ENCODE measurements at regions not wholly inside any gene's neighbourhood (a gene's known extent, or its start where the extent isn't known, plus 50 kb on each side); places are given as distances from the start of the nearest gene placed in this dataset.

DNA sequence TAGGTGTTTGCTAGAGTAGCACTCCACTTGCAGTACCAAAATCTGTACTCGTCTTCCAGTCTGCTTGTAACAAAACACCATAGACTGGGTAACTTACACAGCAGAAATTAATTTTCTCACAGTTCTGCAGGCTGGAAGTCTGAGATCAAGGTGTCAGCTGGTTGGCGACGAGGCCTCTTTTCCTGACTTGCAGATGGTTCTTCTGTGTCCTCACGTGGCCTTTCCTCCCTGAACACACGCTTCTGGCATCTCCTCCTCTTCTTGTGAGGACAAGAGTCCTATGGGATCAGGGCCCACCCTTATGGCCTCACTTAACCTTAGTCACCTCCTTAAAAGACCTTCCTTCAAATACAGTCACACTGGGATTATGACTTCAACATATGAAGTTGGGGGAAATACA is 493.5 kb upstream of the MYT1L start:
- no peak for DNase-seq

DNA sequence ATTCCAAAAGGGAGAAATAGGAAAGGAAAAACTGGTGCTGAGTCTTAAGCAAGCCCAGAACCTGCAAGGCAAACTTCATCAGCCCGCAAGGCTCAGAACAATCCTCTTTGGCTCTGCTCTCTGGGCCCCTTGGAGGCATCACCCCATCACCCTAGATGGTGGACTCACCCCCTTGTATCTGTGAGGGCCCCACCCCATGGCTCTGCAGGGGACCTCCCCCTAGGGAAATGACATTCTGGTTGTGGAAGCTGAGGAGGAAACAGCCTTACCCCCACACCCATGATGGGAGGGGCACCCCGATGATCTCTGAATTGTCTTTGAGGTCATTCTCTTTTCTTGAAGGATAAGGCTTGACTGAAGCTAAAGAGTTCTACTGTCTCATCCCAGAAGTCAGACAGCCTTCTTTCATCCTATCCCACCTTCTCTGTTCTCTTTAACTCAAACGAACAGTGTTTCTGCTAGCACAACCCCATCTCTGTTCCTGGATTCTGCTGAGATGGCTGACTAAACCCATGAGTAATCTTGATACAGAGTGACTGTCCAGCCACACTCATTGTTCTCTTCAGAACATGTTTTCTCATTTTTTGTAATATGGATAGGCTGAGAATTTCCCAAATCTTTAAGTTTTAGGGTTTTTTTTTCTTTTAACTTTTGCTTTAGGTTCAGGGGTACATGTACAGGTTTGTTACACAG is 492.1 kb upstream of the MYT1L start:
- DNase-seq: no peak

DNA sequence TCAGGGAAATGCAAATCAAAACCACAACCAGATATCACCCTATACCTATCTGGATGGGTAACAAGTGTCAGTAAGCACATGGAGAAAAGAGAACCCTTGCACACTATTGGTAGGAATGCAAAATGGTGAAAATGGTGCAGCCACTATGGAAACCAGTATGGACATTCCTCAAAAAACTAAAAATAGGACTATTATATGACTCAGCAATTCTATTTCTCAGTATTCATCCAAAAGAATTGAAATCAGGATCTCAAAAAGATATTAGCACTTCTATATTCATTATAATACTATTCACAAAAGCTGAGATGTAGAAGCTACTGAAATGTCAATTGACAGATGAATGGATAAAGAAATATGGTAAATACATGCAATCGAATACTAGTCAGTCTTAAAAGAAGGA is 491.1 kb upstream of the MYT1L start:
- no peak for DNase-seq

DNA sequence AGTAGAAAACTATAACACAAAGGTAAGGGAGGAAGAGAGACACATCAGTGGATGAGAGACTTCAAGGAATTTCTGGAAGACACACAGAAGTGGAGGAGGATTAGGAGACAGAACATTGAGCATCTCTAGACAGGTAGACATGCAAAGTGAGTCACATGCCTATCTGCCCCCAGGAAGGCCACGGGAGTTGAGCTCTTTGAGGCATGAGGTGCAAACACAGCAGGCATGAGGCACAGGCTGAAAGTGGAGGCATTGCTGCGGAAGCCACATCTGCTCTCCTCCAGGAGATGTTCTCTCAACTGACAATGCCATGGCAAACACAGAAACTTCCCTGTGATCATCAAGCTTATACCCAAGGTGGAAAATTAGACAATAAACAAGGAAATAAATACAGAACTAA is 481.6 kb upstream of the MYT1L start:
- no peak for DNase-seq

DNA sequence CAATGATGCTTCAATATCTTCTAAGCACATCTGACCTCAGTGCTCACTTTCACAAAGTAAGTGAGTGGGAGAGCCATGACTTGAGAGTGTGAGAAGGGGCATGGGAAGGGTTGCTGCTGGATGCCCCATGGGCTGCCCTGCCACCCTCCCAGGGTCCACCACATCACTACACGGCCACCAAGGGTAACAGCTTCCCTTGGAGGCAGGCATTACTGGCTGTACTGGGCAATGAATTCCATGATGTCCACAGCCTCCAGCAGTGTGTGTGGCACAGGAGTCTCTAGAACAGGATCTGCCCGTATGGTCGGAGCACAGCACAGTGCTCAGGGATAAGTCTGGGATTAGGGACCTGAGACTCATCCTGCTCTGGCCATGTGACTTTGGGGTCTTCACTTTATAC is 481.0 kb upstream of the MYT1L start:
- no peak for DNase-seq

DNA sequence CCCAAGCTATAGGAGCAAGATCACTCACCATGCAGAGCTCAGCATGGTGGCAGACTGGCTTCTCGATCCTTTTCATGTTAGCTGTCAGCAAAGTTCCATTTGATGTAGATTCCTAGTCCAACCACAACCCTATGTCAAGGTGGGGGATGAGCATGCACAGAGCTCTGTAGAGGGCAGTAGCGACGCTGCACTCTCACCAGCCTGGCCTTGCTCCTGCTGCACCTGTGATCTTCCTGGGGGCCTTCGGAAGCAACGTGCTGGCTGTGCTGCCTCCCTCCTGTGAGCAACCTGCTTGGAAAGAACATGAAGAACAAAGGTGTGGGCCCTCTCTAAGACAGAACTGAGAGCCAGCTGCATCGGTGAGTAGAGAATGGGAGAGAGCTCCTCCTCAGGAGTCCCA is 479.4 kb upstream of the MYT1L start:
- DNase-seq: no peak

DNA sequence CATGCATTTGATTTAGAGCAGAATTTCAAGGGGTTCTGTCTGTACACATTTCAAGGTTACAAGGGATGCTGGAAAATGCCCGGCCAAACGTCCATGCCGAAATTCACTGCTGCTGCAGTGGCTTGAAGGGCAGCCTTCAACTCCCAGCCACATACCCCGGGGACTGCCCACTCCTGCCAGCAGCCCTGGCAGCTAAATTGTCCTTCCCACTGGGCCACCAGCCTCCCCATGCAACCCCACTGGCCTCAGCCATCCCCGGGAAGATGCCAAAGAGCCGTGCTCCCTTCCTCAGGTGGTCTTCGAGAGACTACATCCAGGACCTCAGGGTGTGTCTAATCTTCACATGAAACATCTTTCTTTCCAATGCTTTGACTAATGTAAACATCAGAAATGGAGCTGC is 478.7 kb upstream of the MYT1L start:
- no peak for DNase-seq

DNA sequence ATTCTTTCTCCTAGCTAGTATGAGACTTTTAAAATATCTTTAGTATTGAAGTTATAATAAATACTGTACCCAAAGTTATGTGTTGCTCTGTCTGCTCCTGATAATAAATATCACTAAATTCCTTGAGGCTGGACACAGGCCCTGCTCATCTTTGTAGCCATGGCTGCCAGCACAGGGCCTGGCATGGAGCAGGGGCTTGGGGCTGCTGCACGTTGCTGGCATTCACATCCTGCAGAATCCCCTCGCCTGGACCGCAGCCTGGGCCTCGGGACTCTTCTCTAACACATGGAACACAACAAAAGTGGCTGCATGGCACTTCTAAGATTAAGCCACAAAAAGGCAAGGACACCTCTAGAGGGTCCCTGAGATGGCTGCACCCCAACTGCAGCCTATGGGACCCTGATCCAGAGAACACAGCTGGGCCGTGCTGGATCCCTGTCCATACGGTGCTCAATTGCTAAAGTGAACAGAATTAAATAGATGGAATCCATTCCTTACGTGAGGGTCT is 477.5 kb upstream of the MYT1L start:
- DNase-seq: no peak

DNA sequence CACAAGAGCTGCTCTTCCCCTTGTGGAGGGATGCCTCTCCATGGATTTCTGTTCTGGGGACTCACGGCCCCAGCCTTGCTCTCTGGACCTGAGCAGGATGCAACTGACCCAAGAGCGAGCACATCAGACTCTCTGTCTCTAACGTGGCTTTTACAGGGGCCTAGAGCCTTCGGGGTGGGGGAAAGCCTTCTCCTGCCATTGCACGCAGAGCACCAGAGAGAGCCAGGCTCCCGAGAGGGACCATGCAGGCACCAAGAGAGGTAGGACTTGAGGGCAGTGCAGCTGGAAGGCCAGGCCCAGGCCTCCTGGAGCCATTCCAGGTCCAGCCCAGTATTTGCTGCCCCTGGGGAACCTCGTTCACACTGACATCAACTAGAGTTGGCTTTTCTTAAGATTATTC is 475.6 kb upstream of the MYT1L start:
- DNase-seq: no peak

DNA sequence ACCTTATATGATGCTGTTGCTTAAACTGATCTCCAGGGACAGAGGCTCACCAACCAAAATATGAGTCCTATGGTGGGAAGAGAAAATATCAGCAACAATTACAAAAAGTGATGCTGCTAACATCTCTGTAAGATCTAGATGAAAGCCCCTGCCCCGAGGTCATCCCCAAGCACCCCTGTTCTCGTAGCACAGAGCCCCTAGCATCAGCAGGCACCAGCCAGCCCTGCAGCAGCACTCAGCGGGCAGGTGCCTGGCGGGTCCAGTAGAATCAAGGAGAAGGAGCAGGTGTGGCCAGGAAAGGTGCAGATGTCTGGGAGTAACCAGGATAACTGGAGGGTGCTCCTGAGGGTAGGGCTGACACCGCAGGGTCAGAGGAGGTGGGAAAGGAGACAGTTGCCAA is 474.2 kb upstream of the MYT1L start:
- no peak for DNase-seq

DNA sequence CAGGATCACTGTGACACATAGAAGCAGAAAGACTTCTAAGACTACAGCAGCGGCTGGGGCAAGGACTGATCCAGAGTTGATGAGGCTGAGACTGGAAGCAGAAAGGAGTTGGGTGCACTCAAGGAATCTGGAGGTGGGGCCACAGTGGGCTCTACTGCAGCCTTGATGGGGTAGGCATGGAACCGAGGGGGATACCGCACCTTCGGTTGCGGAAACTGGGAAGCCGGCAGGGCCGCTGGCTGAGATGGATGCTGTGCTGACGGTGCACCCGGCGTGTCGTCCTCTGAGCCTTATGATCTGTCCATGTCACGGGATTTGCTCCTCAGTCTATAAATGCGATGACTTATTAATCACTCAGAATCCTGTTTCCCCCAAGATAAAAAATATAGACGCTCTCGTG is 473.5 kb upstream of the MYT1L start:
- DNase-seq: no peak

DNA sequence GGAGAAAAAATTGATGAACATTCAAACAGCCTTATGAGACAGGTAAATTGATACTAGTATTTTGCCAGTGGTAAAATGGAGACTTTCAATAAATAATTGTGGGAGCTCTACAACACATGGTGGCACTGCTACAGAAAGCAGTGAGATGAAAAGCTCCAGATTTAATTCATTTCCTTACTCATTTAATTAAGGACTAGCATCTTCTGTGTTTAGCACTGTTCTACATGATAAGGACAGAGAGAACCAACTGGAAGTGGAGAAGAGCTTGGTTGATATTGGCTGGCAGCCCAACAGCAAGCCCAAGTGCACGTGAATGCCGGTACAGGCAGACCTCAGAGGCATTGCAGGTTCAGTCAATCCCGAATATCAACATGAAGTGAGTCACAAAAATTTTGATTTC is 470.4 kb upstream of the MYT1L start:
- DNase-seq: no peak

DNA sequence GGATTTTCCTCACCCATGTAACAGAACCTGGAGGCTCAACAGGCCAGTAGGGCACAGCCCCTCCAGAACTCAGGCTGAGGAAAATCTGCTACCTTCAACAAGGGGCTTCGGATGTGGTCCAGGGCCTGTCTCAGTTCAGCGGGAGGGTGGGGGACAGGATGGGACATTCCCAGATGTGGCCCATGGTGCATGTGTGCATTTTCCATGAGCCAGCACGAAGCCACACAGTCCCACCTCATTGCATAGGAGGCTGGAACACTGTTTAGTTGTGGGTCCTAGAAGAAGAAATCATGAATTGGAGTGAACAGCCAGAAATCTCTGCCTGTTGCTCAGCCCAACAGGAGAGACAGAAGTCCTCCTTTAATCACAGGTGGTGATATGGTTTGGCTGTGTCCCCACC is 469.6 kb upstream of the MYT1L start:
- DNase-seq: no peak

DNA sequence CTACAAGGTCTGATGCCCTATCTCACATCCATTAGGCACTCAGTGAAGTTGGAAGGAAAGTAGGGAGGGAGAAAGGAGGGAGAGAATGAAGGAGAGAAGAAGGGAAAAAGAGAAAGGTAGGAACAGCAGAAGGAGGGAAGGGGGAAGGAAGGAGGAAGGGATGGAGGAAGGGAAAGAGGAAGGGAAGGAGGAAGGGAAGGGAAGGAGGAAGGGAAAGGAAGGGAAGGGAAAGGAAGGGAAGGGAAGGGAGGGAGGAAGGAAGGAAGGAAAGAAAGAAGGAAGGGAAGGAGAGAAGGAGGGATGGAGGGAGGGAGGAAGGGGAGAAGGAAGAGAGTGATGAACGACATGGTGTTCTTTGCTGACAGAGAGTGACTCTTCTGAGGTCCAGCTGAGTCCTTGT is 468.9 kb upstream of the MYT1L start:
- DNase-seq: no peak

DNA sequence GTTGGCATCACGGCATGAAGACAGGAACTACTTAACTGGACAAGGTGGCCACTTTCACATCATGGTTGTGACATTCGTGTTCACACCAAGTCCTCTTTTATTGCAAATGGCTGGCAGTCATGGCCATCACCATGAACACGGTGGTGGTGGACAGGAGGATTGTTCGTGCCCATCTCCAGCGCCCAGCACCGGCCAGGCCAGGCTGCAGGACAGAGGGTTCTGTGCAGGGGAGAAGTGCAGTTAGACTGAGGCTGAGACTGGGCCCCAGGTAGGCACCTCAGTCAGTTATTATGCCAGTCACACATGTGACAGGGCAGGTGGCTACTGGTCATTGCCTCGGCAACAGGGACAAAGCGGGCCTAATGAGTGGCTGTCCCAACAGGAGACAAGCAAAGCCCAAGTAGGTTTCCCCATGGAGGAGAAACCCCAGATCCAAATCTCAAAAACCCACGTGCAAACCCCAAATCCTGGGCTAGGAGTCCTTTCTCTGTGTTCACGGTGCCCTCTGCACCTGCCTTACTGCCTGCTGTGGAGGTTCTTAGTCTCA is 468.1 kb upstream of the MYT1L start:
- no peak for DNase-seq

DNA sequence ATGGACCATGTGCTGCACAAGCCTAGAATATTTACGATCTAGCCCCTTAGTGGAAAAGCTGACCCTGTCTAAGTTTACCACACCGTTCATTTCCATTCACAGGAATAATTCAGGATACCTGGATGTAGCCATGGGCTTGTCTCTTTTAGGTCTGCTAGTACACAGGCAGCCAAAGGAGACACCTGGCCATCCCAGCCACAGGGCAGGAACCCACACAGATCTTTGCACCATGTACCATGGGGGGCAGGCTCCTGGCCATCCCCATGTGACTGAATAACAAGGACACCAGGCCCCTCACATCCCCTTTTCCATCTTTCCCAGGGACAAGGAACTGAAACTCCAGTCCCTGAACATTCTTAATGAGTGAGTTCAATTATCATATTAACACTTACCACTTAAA is 467.3 kb upstream of the MYT1L start:
- no peak for DNase-seq

DNA sequence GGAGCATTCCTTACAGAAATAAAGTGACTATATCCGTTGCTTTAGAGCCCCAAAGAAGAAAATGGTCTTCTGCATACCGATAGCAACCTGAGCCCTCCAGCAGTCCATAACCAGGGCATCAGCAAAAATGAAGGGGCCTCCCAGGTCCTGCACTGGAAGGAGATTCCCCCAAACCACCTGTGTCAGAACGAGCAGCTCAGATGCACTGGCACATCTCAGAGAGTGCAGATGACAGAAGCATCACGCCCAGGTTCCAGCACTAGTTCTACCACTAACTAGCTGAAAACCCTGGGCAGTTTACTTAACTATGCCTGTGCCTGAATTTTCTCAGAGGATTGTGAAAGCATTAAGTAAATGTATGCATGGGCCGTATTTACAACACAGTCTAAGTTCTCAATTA is 466.7 kb upstream of the MYT1L start:
- no peak for DNase-seq

DNA sequence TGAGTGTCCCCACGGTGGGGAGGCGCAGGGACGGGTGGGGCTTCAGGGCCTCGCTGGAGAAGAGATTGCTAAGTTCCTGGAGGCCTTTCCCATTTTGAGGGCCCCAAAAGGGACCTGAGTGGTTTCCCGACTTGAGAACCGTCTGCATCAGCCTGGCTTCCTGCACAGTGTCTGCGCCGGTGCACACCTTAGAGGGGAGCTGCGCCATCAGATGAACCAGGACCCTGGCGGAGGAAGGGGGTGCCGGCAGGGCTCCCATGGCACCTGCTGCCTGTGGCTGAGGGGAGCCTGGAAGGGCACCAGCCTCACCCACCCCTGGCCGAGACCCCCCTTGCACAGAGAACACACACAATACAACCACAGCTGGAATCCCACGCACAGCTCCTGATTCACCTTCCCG is 465.1 kb upstream of the MYT1L start:
- no peak for DNase-seq

DNA sequence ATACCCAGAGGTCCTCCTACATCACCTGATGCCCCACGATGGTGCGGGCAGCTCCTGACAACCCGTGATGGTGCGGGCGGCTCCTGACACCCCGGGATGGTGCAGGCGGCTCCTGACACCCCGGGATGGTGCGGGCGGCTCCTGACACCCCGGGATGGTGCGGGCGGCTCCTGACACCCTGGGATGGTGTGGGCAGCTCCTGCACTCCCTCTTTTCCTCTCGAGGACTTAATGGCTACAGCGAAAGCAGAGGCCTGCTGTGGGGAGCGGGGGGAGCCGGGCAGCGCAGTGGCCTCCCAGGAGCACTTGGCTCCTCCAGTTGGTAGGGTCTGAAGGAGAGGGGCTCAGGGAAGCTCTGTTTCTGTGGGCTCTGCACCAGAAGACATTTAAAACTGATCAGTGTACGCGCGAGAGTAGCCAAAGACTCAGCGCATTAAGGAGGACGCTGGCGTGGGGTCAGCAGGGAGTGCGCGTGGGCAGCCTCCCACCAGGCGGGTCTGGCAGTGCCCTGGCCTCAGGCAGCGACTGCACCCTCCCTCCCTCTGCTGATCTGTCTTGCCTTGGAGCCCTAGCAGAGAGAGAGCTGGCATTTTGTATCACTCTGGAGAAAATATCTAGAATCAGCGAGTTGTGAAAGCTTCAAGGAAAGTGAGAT is 464.5 kb upstream of the MYT1L start:
- DNase-seq: no peak

DNA sequence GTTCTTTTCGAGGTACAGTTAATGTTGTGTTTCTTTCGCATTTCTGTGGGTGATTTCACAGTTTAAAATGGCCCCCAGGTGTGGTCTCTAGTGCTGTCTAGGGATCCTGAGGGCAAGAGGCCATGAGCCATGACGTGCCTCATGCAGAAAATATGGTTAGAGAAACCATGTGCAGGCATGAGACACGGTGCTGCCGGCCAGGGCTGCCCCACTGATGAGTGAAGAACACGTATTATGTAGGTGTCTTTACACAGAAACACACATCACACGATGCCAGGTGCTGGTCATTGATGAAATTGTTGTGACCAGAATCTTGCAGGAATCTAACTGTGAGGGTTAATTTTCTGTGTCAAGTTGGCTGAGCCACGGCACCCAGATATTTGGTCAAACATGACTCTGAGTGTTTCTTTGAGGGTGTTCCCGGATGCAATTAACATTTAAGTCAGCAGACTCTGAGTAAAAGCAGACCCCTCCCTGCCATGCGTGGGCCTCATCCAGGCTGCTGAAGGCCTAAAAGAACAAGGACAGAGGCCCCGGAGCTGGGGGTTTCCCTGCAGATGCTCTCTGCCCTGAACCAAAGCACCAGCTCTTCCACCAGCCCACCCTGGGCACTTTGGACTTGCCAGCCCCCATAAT is 463.0 kb upstream of the MYT1L start:
- DNase-seq: no peak

DNA sequence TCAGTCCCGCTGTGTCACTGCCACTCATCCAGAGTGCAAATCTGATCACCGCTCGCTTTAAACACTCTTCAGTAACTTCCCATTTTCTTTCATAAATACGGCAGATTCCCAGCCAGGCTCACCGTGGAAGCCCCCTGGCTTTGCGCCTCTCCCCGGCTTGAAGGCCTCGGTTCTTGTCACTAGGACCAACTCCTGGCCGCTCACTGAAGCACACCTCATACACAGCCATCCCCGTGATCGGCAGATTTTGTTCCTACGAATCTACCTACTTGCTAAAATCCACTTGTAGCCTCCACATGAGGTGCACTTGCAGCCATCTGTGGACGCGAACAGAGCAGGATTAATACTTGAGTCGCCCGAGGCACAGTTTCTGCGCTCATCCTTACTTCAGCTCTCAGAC is 462.4 kb upstream of the MYT1L start:
- no peak for DNase-seq

DNA sequence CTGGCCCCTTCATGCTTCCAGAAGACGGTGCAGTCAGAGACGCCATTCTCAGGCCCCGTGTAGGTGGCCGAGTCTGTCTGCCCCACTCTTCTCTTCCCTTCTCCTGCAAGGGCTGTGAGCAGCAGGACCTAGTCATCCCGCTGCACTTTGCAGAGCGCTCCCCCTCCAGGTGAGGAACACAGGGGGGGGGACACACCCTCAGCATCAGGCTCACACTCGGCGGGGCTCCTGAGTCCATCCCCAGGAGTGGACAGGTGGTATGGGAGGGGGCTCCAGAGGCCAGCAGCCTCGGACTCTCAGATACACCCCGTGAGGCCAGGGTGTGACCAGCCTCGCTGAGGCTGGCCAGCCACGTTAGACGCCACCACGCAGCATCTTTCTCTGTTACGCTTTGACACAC is 460.5 kb upstream of the MYT1L start:
- DNase-seq: no peak

DNA sequence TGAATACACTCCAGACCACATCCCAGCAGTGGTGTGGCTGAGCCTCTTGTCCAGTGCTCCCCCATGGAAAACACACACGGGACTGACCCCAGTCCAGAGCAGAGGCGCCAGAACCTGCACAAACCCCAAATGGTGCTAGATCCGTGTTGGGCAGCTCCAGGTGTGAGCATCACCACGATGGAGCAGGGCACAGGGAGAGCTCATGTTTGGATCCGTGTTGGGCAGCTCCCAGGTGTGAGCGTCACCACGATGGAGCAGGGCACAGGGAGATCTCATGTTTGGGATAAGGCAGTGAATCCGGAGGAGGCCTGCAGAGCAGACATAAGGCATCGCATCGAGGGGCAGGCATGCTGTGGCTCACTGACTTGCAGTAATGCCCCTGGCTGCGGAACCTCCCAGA is 460.0 kb upstream of the MYT1L start:
- no peak for DNase-seq

DNA sequence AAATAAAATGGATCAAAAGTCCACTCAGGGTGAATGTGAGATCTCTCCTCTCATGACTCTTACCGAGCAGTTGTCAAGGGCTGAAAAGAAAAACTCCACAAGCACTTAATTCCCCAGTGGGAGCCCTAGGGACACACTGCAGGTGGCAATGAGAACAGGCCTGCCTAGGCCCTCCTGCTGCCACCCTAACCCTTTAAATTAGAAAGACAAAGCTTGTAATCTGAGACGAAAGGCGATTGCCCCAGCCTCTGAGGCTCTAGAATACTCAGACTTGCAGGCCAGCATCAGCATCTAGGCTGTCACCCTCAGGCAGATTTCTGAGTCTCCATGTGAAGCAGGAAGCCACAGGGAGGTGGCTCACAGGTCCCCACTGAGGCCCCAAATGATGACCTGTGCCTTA is 457.0 kb upstream of the MYT1L start:
- no peak for DNase-seq
